Renal pelvis (tissue), 1 donor: ENCODE measurements at regions not wholly inside any gene's neighbourhood (a gene's known extent, or its start where the extent isn't known, plus 50 kb on each side); places are given as distances from the start of the nearest gene placed in this dataset.
A peak's percentile ranks its signal among the peaks of the same experiment; 100 is the strongest.

Experiments used
- DNase-seq: peaks from one replicate; pipeline ENCODE4 v3.0.0-alpha.2; 2013

DNA sequence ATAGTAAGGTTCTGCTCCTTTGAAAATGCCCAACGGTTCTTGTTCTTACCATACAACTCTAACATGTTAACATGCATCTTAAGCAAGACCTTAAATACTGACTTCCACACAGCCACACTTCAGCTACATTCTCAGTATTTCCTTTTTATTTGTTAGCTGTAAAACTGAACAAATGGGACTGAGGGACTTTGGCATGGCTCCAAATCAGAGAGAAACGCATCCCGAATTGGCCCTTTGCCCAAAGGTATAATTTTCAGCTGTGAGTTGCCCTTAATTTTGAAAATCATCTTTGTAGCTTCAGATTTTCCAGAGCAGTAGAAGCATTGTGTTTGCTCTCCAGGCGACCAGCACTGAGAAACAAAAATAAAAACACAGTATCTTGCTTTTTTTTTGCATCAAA lies 56.4 kb downstream of the NEUROD6 start:
- DNase-seq: no peak

DNA sequence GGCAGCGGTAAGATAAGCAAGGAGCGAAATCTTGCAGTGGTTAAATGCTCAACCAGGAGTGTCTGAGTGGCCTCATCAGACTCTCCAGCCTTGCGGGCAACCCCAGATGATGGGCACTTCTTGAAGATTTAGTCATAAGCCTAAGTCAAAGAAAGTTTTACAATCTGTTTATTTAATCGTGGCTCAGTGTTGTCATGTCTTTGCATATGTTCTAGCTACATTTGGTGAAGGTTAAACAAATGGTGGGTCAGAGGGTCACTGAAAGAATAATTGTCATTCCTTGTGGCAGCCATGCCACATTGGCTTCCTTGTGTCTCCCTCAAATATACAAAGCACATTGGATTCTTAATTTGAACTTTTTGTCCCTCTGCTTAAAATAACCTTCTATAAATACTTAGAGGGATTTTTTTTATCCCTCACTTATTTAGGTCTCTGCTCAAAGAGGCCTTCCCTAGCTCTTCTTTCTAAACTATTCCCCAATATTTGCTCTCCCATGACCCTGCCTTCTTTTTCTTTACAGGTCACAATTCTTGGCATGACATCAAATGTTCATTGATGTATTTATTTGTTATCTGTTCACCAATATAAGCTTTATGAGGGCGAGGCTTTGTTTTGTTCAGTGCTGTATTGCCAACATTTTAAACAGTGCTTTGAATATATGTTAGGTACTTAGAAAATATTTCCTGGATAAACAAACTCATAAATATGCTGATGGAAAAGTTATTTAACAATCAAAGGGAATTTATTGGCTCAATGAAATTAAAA lies 68.7 kb downstream of the NEUROD6 start:
- no peak for DNase-seq

DNA sequence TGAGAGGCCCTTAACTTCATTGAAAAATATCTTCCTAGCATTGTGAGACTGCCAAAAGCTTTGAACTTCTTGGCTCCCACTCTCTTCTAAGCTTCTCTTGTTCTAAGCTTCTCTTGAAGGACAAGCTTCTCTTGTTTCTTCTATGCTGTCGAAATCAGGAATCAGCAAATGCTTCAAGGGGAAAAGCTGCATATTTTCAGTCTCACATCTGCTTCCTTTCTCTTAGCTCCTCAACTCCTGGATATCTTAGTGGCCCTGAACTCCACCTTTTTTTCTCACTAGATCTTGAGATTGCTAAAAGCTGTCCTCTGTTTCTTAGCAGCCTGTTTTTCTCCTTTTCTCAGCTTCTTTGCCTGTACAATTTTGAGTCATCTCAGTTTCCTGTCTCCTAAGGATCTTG lies 73.0 kb downstream of the NEUROD6 start:
- no peak for DNase-seq

DNA sequence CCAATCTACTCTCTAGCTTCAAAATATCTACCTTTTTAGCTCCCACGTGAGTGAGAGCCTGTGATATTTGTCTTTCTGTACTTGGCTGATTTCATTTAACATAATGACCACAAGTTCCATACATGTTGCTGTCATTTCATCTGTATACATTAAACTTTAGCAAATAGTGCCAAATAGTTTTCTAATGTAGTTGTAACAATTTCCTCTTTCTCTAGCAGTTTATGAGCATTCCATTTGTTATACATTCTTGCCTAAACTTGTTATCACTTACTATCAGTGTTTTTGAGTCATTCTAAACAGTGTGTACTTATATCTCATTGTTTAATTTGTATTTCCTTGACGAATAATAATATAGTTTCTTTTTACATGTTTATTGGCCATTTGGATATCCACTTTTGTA lies 77.2 kb downstream of the NEUROD6 start:
- no peak for DNase-seq

DNA sequence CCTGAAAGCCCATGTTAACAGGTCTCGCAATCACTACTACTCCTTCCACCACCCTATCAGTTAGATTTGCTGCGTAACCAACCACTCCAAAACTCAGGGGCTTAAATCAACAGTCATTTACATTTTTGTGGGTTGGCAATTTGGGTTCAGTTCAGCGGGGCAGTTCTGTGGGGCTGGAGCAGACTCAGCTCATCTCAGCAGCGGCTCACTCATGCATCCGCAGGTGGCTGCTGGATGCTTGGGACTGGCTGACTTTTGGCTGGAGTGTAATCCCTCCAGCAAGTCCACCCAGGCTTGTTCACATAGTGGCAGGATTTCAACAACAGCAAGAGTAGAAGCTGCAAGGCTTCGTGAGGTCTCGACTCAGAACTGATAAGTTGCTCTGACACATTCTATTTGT lies 79.2 kb downstream of the NEUROD6 start:
- no peak for DNase-seq

DNA sequence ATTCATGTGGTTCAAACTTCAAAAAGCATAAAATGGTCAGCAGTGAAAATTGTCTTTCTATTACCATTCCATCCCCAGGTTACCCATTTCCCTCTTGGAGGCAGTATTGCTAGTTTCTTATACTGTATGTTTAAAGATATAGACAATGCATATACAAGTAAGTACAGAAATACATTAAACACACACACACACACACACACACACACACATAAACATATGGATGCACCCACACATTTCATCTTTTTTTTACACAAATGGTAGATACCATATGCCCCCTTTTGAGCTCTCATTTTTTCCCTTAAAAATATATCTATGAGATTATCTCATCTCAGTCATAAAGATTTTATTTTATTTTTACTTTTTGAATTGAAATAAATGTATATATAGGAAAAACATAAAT lies 79.7 kb downstream of the NEUROD6 start:
- no peak for DNase-seq

DNA sequence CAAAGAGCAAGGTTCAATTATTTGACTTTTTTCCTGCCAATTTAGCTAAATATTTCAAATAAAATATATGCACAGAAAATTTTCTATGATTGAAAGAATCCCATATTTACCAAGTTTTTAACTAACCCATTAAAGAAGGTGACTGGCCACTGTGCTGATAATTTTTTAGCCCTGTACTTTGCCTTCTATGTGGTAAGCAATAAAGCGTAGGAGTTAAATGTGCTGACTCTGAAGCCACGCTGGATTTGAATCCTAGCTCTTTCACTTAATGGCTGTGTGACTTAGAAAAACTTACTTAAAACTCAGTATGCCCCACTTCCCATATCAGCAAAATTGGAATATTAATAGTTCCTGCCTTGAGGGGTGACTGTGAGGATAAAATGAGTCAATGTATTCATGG lies 82.1 kb downstream of the NEUROD6 start:
- no peak for DNase-seq

DNA sequence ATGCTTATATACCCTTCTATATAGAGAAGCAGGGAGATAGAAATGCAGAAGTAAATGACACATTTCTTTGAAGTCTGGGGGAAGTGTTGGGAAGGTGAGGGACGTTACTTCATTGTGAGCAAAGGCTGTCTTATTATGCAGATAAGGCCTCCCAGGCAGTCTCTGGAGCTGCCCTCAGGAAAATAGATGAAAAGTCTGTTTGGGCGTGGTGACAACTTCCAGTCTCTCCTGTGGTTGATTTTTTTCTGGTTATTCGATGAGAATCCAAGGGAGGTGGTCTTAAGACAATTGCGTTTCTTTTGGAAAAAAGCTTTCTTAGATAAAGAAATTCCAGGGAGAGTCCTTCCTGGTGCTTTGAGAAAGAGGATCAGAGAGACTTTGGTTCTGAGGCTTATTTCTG lies 84.0 kb downstream of the NEUROD6 start:
- DNase-seq: no peak

DNA sequence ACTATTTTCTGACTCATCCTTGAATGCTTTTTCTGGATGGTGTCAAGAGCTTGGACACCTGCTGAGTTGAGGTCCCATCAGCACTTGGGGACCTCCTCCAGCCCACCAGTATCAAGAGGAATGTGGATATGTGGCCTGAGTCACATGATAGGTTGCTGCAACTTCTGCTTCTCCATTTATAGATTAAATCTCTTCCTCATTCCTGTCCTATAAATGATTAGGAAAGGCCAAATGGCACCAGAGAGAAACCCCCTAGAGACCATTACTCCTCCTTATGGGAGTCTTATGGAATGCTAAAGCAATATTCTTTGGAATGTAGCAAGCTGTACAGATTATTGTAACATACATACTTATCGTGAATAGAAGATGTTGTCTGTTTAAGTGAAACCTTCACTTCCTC lies 85.6 kb downstream of the NEUROD6 start:
- no peak for DNase-seq

DNA sequence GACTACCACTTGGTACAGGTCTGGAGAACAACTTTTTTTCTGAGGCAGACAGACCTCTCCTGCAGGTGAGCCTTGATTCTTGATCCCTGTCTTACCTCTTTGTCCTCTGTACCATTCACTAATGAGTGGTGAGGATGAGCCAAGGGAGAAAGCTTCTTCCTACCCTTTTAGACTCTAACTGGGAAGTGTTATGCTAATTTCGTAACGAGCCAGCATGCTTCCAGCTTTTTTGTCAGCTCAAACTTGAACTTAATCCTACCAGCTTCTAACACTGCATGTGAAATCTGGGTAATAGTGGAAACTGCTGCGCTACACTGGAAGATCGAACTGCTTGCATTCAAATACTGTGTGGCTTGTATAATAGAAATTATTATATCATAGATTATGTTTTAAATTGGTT lies 87.0 kb downstream of the NEUROD6 start:
- no peak for DNase-seq

DNA sequence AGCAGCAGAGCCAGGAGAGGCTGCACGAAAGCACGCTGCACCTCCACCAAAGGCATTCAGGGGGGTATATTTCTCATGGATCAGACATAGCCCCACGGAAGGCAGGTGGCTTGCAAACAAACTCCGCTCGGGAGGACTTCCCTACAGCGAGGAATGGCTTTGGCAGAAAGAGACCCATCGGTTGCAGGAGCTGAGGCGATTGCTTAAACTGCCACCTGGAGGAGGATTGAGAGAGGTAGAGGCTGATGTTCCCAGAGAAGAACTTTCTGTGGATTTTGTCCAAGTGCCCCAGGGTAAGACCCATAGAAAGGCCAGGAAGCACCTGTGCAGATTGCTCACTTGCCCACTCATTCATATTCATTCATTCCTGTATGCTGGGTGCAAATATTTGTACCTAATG lies 89.1 kb downstream of the NEUROD6 start:
- DNase-seq: no peak

DNA sequence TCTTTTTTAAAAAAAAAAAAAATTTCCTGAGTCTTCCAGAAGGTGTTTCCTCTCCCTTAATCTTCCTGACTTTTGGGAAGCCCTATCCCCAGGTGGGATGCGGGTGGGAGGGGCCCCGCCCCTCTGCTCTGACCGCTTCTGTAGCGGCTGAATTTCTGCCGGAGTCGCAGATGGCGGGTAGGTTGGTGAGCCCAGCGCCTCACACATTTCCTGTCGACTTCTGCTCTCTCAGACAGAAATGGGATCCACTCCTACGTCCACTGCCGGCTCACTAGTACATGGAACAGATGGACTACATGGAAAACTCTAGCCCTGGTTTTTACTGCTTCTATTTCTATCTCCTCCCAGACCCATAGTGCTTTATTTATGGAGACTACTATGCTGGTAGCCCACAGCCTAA lies 90.9 kb downstream of the NEUROD6 start:
- no peak for DNase-seq

DNA sequence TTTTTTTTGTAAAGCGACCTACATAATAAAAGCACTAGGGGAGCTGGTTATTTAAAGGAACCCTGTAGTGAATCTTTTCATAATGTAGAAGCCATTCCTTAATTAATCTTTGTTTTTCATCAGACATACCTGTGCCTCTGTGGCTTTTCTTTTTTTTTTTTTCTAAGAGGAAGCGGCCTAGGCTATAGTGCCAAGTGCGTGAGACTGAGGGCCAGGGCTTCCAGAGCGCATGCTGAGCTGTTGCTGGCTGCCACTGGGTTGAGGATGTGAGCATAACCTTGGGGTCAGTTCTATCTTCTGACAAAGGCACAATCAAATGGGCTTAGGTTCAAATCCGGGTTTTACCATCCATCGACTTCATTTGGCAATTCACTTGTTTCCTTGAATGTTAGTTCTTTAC lies 103.7 kb downstream of the NEUROD6 start:
- DNase-seq: no peak

DNA sequence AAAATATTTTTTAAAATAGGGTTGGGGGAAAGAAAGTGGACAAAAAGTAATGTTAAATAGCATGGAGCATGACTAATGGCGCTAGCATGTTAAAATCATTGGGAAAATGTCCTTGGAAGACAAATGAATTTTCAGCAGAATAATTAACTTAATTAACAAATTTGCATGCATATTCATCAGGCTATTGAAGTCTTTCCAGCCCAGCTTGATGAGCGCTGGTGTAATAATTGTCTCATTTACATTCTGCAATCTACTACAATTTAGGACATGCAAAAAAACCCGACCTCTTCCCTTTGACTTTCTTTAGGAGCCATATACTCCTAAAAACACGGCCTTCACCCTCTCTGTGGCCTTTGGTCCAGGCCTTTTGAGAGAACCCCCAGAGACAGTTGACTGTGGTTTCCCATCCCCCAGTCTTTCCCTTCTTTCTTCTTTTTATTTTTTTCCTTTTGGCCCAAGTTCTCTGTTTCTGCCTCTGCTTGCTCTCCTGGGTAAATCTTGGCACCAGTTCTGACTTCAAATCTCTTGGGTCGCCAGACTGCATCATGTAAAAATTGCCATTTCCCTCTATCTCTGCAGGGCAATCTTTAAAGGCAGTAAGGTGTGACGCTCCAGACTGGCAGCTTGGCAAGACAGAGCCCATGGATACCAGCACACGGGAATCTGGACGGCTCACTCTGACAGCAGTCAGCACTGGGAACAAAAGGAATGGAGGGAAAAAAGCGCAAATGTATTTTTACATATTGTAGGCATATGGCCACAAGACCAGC lies 105.5 kb downstream of the NEUROD6 start:
- DNase-seq: no peak

DNA sequence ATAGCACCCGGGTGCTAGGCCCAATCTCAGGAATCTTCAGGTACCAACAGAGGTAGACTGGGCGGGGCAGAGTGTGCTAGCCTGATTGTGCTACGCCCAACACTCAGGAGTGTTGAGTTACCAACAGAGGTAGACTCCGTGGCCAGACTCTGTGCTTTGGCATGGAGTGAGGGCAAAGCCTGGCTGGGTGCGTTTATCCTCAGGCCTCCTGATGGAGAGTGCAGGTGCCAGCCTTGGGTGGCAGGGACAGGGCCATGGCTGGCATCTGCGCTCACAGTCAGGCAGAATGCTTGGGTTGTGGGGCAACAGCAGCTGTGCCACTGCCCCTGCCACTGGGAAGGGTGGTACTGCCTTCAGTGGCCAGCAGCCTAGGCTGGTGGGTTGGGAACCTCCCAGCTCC lies 111.6 kb downstream of the NEUROD6 start:
- no peak for DNase-seq

DNA sequence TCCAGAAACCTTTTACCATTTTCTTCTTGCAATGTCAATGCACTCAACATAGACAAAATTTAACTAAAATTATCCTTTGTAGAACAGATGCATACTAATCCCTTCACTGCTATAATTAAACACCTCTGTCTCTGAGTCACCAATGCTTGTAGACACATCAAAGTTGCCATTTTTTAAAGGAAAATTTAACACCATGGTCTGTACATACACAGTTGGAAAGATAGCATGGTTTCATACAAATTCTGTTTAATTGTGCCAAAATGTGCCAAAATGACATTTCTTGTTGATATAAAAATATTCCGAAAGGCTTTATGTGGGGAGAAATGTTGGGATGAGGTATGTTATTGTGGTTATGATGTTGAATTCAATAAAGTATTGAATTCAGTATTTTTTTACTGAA lies 125.8 kb downstream of the NEUROD6 start:
- no peak for DNase-seq

DNA sequence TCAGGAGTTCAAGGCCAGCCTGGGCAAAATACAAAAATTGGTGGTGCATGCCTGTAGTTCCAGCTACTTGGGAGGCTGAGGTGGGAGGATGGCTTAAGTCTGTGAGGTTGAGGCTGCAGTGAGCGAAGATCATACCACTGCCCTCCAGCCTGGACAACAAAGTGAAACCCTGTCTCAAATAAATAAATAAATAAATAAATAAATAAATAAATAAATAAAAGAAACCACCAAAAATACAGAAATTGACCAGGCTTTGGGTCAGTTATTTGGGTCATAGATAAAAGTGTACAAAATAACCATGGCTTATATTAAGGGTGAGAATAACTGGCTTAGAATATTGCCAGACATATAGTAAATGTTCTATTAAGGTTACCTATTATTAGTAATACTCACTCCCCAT lies 129.2 kb downstream of the NEUROD6 start:
- no peak for DNase-seq

DNA sequence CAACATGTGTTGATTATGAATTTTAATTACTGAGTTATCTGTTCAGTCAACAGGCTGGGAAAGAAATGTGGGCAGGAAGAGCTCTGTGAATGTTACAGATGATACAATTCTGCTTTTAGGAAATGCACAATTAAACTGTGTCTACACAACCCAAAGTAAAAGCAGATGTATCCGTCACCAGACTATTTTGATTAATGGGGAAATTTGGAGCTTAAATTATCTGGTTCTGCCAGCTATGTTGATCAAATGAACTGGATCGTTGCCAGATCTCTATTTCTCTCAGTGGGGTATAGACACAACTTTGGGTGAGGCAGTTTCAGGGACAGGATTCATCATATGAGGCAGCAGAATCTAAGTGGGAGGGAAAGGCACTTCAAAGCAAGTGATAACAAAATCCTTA lies 136.5 kb downstream of the NEUROD6 start:
- no peak for DNase-seq

DNA sequence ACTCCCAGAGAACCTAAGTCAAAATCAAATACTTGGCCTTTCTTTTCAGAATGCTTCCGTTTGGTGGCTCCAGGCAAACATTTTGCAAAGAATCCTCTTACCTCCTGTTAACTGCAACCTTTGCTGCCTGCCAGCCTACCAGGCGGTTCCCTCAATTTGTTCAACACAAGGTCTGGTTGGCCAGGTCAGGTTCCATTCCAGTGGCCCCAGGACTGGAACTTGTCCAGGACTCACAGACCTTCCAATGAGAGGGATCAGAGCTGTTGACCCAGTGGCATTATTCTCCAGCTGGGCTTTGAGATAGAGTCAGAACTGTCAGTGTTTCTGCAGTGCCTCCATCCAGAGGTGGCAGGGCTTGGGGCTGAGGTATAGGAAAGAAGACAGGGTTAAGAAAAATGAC lies 137.0 kb downstream of the NEUROD6 start:
- no peak for DNase-seq

DNA sequence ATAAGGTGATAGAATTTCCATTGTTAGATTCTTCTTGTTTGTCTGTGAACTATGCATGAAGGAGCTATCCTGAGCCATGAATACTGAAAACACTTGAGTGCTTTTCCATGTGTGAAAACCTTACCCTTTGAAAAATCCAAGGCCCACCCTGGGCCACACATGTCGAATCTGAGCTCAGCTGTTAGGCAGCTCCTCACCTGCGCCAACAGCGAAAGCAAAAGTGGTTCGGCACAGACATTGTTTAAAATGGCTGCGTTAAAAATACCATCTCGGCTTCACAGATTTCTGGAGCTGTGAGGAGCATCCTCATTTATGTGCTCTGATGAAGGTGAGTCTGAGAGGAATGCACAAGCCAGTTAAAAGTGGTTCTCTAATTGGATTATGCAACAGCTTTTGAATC lies 137.7 kb downstream of the NEUROD6 start:
- no peak for DNase-seq

DNA sequence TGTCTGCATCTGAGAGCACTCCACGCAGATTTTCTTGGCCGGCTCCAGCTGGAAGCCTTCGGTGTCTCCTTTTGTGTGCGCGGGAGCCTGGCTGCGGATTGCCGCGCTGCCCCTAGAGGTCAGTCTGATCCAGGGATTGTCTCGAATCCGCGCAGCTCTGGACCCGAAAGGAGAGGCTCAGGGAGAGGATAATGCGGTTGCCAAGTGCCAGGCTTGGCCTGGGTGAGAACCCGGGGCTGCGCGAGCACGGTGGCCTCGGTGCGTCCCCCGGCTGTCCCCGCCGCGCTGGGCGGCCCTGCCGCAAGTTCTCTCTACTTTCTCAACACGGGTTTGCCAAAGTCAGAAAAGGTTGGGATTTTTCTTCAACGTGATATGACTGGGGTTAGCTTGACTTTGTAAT lies 140.9 kb downstream of the ADCYAP1R1 start:
- DNase-seq: peak; percentile 57

DNA sequence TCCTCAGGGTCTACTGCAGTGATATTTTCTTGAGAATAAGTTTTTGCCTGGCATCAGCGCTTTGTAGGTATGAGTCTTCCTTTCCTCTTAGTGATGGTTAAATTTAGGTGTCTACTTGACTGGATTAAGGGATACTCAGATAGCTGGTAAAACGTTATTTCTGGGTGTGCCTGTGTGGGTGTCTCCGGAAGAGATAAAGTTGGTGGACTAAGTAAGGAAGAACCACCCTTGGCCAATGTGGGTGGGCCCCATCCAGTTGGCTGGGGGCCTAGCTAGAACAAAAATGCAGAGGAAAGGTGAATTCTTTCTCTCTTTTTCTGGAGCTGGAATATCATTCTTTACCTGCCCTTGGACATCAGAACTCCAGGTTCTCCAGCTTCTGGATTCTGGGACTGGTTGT lies 138.8 kb downstream of the ADCYAP1R1 start:
- DNase-seq: no peak

DNA sequence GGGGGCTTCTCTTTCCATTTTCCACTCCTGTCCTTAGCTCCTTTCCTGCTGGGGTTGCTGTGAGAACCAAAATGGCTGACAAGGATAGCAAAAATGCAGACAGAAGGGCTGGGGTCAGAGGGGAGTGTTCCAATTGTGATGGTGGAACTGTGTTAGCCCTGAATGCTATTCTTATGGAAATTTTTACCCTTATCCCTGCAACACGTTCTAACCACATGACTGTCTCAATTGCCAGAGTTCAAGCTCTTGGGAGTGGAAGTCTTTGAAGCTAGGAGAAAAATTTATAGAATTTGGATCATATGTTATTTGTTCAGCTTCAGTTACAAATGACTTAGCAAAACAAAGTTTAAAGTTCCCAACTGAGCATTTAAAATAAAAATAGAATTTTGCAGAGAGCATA lies 134.1 kb downstream of the ADCYAP1R1 start:
- peak; percentile 41 for DNase-seq

DNA sequence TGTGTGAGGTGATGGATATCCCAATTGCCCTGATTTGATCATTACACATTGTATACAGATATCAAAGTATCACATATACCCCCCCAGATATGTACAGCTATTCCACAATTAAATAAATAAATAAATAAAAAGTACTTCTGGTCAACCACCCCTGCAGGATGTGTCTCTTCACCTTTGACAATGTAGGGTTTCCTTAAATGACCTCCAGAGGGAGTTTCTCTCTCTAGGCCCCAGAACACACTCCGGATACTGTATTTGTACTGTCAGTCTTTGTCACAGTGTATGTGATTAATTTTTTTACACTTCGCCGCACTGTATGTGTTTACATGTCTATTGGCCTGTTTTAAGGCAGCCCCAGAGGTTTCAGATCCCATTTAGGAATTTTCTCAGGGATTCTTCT lies 123.6 kb downstream of the ADCYAP1R1 start:
- no peak for DNase-seq
